ENCODE measurements at regions not wholly inside any gene's neighbourhood (a gene's known extent, or its start where the extent isn't known, plus 50 kb on each side); places are given as distances from the start of the nearest gene placed in this dataset.

GRCh38 chr21:18877917-18878316 is 474.3 kb upstream of the TMPRSS15 start:
- TF ChIP-seq POLR2A (IDR thresholded peaks at IDR 0.05): no peak
- TF ChIP-seq CTCF (IDR thresholded peaks at IDR 0.05): no peak

All from gastroesophageal sphincter (tissue), 3 donors.